Skin epidermis (tissue), 12 donors: ENCODE measurements at regions not wholly inside any gene's neighbourhood (a gene's known extent, or its start where the extent isn't known, plus 50 kb on each side); places are given as distances from the start of the nearest gene placed in this dataset.

Experiments
- H3K27ac ChIP-seq, 21 experiments: fragments of 200-600 bp; sonication (generic) in 11 of 21; one replicate each; pipeline ENCODE4 v1.5.0; 2020; ENCODE audit warnings: mild to moderate bottlenecking in 3 of 21, inconsistent platforms in 2 of 21, moderate library complexity in 2 of 21
- H3K4me3 ChIP-seq, 7 experiments: fragments of 200-600 bp; sonication (generic) in 2 of 7; one replicate each; pipeline ENCODE4 v1.5.0; 2020; ENCODE audit warnings: inconsistent platforms in 2 of 7, mild to moderate bottlenecking in 2 of 7, moderate library complexity in 1 of 7

GRCh38 chr3:1535361-1535760 is 442.5 kb downstream of the CNTN6 start:
- Histone ChIP-seq H3K4me3 (no peak overlapping the region), H3K27ac (no peak overlapping the region)

- H3K27ac ChIP-seq = no peak overlapping the region
- no peak overlapping the region for H3K4me3 ChIP-seq
These were observed 447.9 kb downstream of the CNTN6 start for GRCh38 chr3:1540686-1541085.

GRCh38 chr3:1551741-1552140 is 458.9 kb downstream of the CNTN6 start:
- H3K4me3 ChIP-seq = no peak overlapping the region
- no peak overlapping the region for H3K27ac ChIP-seq

- Histone ChIP-seq H3K4me3 (no peak overlapping the region), H3K27ac (no peak overlapping the region)
These were observed 460.0 kb downstream of the CNTN6 start for GRCh38 chr3:1552831-1553230.

GRCh38 chr3:1561427-1561826 is 468.6 kb downstream of the CNTN6 start:
- no peak overlapping the region for H3K27ac ChIP-seq

GRCh38 chr3:1571736-1572135 is 478.9 kb downstream of the CNTN6 start:
- Histone ChIP-seq H3K27ac (no peak overlapping the region), H3K4me3 (no peak overlapping the region)

More at GRCh38 chr3:1561427-1561826, 468.6 kb downstream of the CNTN6 start:
- no peak overlapping the region for H3K4me3 ChIP-seq

- no peak overlapping the region for H3K4me3 ChIP-seq
- no peak overlapping the region for H3K27ac ChIP-seq
These were observed 483.2 kb downstream of the CNTN6 start for GRCh38 chr3:1576047-1576446.

GRCh38 chr3:1578124-1578806 is 485.4 kb downstream of the CNTN6 start:
- Histone ChIP-seq H3K4me3 (peak overlapping the region in 1 of 7 experiments; percentile 14), H3K27ac (peak overlapping the region in 11 of 21 experiments; percentile 1 to 78 (median 60))

GRCh38 chr3:1583044-1583443 is 490.2 kb downstream of the CNTN6 start:
- no peak overlapping the region for H3K27ac ChIP-seq
- no peak overlapping the region for H3K4me3 ChIP-seq

GRCh38 chr3:1587426-1587825 is 494.6 kb downstream of the CNTN6 start:
- Histone ChIP-seq H3K27ac (no peak overlapping the region), H3K4me3 (no peak overlapping the region)

- Histone ChIP-seq H3K27ac (no peak overlapping the region), H3K4me3 (no peak overlapping the region)
These were observed 498.7 kb downstream of the CNTN6 start for GRCh38 chr3:1591327-1592028.

GRCh38 chr3:1594940-1595339 is 502.1 kb downstream of the CNTN6 start:
- H3K4me3 ChIP-seq = no peak overlapping the region

GRCh38 chr3:1600206-1600605 is 498.5 kb upstream of the CNTN4 start:
- no peak overlapping the region for H3K4me3 ChIP-seq
- H3K27ac ChIP-seq = no peak overlapping the region

More at GRCh38 chr3:1594940-1595339, 502.1 kb downstream of the CNTN6 start:
- H3K27ac ChIP-seq = no peak overlapping the region

GRCh38 chr3:1600700-1601418 is 497.8 kb upstream of the CNTN4 start:
- Histone ChIP-seq H3K27ac (no peak overlapping the region), H3K4me3 (no peak overlapping the region)

- H3K4me3 ChIP-seq = no peak overlapping the region
- peak overlapping the region in 1 of 21 experiments; percentile 62 for H3K27ac ChIP-seq
These were observed 489.2 kb upstream of the CNTN4 start for GRCh38 chr3:1609416-1609815.

GRCh38 chr3:1611824-1612223 is 486.8 kb upstream of the CNTN4 start:
- Histone ChIP-seq H3K27ac (no peak overlapping the region), H3K4me3 (no peak overlapping the region)

- H3K4me3 ChIP-seq = no peak overlapping the region
- H3K27ac ChIP-seq = no peak overlapping the region
These were observed 484.7 kb upstream of the CNTN4 start for GRCh38 chr3:1613962-1614361.

- Histone ChIP-seq H3K4me3 (no peak overlapping the region), H3K27ac (no peak overlapping the region)
These were observed 481.9 kb upstream of the CNTN4 start for GRCh38 chr3:1616744-1617143.

- H3K4me3 ChIP-seq = no peak overlapping the region
These were observed 474.8 kb upstream of the CNTN4 start for GRCh38 chr3:1623896-1624295.

GRCh38 chr3:1632128-1632527 is 466.5 kb upstream of the CNTN4 start:
- Histone ChIP-seq H3K4me3 (no peak overlapping the region), H3K27ac (no peak overlapping the region)

More at GRCh38 chr3:1623896-1624295, 474.8 kb upstream of the CNTN4 start:
- no peak overlapping the region for H3K27ac ChIP-seq

- H3K4me3 ChIP-seq = no peak overlapping the region
- H3K27ac ChIP-seq = no peak overlapping the region
These were observed 436.8 kb upstream of the CNTN4 start for GRCh38 chr3:1661839-1662238.
